ENCODE measurements at regions not wholly inside any gene's neighbourhood (a gene's known extent, or its start where the extent isn't known, plus 50 kb on each side); places are given as distances from the start of the nearest gene placed in this dataset.

GRCh38 chr11:19378814-19379213 lies 138.1 kb upstream of the E2F8 start:
- no peak for TF ChIP-seq POLR2A (IDR thresholded peaks at IDR 0.05)
- TF ChIP-seq, protein P1, sequence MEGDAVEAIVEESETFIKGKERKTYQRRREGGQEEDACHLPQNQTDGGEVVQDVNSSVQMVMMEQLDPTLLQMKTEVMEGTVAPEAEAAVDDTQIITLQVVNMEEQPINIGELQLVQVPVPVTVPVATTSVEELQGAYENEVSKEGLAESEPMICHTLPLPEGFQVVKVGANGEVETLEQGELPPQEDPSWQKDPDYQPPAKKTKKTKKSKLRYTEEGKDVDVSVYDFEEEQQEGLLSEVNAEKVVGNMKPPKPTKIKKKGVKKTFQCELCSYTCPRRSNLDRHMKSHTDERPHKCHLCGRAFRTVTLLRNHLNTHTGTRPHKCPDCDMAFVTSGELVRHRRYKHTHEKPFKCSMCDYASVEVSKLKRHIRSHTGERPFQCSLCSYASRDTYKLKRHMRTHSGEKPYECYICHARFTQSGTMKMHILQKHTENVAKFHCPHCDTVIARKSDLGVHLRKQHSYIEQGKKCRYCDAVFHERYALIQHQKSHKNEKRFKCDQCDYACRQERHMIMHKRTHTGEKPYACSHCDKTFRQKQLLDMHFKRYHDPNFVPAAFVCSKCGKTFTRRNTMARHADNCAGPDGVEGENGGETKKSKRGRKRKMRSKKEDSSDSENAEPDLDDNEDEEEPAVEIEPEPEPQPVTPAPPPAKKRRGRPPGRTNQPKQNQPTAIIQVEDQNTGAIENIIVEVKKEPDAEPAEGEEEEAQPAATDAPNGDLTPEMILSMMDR (IDR thresholded peaks at IDR 0.05), result no peak

Measured in adrenal gland (tissue), 5 donors.